NCI-H526 treated with DMSO at 0.1 percent for 48 hours (cell line): ENCODE measurements at regions not wholly inside any gene's neighbourhood (a gene's known extent, or its start where the extent isn't known, plus 50 kb on each side); places are given as distances from the start of the nearest gene placed in this dataset.

Experiments
- DNase-seq: peaks from one replicate; lab custom pipeline; 2025; lab: John Stamatoyannopoulos, UW

- DNase-seq: no peak
Measured at GRCh38 chr22:48578138-48579042, 1249.3 kb downstream of the BRD1 start.

- DNase-seq: no peak
Measured at GRCh38 chr22:48577691-48578090, 1250.0 kb downstream of the BRD1 start.

- DNase-seq: peak; percentile 3
Measured at GRCh38 chr22:48577014-48577690, 1250.5 kb downstream of the BRD1 start.

- DNase-seq: no peak
Measured at GRCh38 chr22:48576333-48577013, 1251.2 kb downstream of the BRD1 start.

- no peak for DNase-seq
Measured at GRCh38 chr22:48575618-48576332, 1251.9 kb downstream of the BRD1 start.

- peak; percentile 5 for DNase-seq
Measured at GRCh38 chr22:48574776-48575617, 1252.7 kb downstream of the BRD1 start.

- no peak for DNase-seq
Measured at GRCh38 chr22:48573766-48574165, 1253.9 kb downstream of the BRD1 start.

- no peak for DNase-seq
Measured at GRCh38 chr22:48572951-48573350, 1254.7 kb downstream of the BRD1 start.

- no peak for DNase-seq
Measured at GRCh38 chr22:48570912-48571311, 1256.8 kb downstream of the BRD1 start.

- no peak for DNase-seq
Measured at GRCh38 chr22:48569476-48570233, 1258.0 kb downstream of the BRD1 start.

- DNase-seq: no peak
Measured at GRCh38 chr22:48568736-48569330, 1258.8 kb downstream of the BRD1 start.

GRCh38 chr22:48567213-48567975, 1260.3 kb downstream of the BRD1 start:
- DNase-seq: no peak

- no peak for DNase-seq
Measured at GRCh38 chr22:48566741-48567140, 1260.9 kb downstream of the BRD1 start.

GRCh38 chr22:48565901-48566501, 1261.7 kb downstream of the BRD1 start:
- no peak for DNase-seq

GRCh38 chr22:48564995-48565394, 1262.7 kb downstream of the BRD1 start:
- no peak for DNase-seq

GRCh38 chr22:48563966-48564330, 1263.7 kb downstream of the BRD1 start:
- no peak for DNase-seq

- no peak for DNase-seq
Measured at GRCh38 chr22:48563118-48563965, 1264.3 kb downstream of the BRD1 start.

GRCh38 chr22:48561676-48562075, 1266.0 kb downstream of the BRD1 start:
- DNase-seq: no peak
